ENCODE measurements at regions not wholly inside any gene's neighbourhood (a gene's known extent, or its start where the extent isn't known, plus 50 kb on each side); places are given as distances from the start of the nearest gene placed in this dataset.

- TF ChIP-seq KLF1 (tag by site-specific recombination; IDR thresholded peaks at IDR 0.05) (no peak), ZSCAN5A (tag by site-specific recombination; IDR thresholded peaks at IDR 0.05) (no peak), ZNF140 (tag by site-specific recombination; IDR thresholded peaks at IDR 0.05) (no peak), ZNF777 (tag by site-specific recombination; IDR thresholded peaks at IDR 0.05; ENCODE audit: borderline replicate concordance) (no peak), ZNF544 (tag by site-specific recombination; IDR thresholded peaks at IDR 0.05) (no peak), ZNF423 (tag by site-specific recombination; IDR thresholded peaks at IDR 0.05) (no peak), PRDM10 (tag by site-specific recombination; IDR thresholded peaks at IDR 0.05) (no peak), ZNF785 (tag by site-specific recombination; IDR thresholded peaks at IDR 0.05) (no peak), ZNF560 (tag by site-specific recombination; IDR thresholded peaks at IDR 0.05; ENCODE audit: borderline replicate concordance) (no peak), ZNF664 (tag by site-specific recombination; IDR thresholded peaks at IDR 0.05) (no peak), SCRT1 (tag by site-specific recombination; IDR thresholded peaks at IDR 0.05; ENCODE audit: borderline replicate concordance) (no peak), ZNF549 (tag by site-specific recombination; IDR thresholded peaks at IDR 0.05) (no peak), ZNF580 (tag by site-specific recombination; IDR thresholded peaks at IDR 0.05) (no peak), ZNF184 (tag by site-specific recombination; IDR thresholded peaks at IDR 0.05) (no peak), YY1 (tag by site-specific recombination; IDR thresholded peaks at IDR 0.05) (no peak), ZNF670 (tag by site-specific recombination; IDR thresholded peaks at IDR 0.05; ENCODE audit: low read depth) (no peak), ZNF704 (tag by site-specific recombination; IDR thresholded peaks at IDR 0.05) (no peak), SCRT2 (tag by site-specific recombination; IDR thresholded peaks at IDR 0.05) (no peak), GLIS1 (tag by site-specific recombination; IDR thresholded peaks at IDR 0.05) (no peak)
- Histone ChIP-seq H3K36me3 (ENCODE audit: control insufficient read depth in 2 of 2, insufficient read depth in 1 of 2, low read length in 2 of 2) (no peaks in the 10 kb centered on the region), H3K27ac (ENCODE audit: extremely low read depth, low read depth, low read length) (no peak overlapping the region), H3K4me3 (ENCODE audit: low read depth, low read length) (no peak overlapping the region), H3K9me3 (ENCODE audit: control insufficient read depth, insufficient read depth, low read depth, low read length) (no peaks in the 10 kb centered on the region), H3K4me1 (ENCODE audit: control insufficient read depth, insufficient read depth, low read length) (no peaks in the 10 kb centered on the region)
- CTCF ChIA-PET = no interaction called here
- POLR2A ChIA-PET = interaction anchor here (0.6 kb wide), 1 partner anchor 157 kb away, joined by 4 read pairs; no protein-coding TSS in a partner anchor
Observed at GRCh38 chr3:153601374-153601853, 439.4 kb downstream of the RAP2B start.

- Histone ChIP-seq H3K4me1 (ENCODE audit: control insufficient read depth, insufficient read depth, low read length) (no peaks in the 10 kb centered on the region), H3K9me3 (ENCODE audit: control insufficient read depth, insufficient read depth, low read depth, low read length) (no peaks in the 10 kb centered on the region), H3K27ac (ENCODE audit: extremely low read depth, low read depth, low read length) (no peak overlapping the region), H3K4me3 (ENCODE audit: low read depth, low read length) (no peak overlapping the region), H3K36me3 (ENCODE audit: control insufficient read depth in 2 of 2, insufficient read depth in 1 of 2, low read length in 2 of 2) (no peaks in the 10 kb centered on the region)
- ChIA-PET POLR2A (no interaction called here), CTCF (no interaction called here)
- TF ChIP-seq ZNF830 (tag by site-specific recombination; IDR thresholded peaks at IDR 0.05; ENCODE audit: low read depth) (no peak), ZXDB (tag by site-specific recombination; IDR thresholded peaks at IDR 0.05) (no peak), ZNF473 (tag by site-specific recombination; IDR thresholded peaks at IDR 0.05) (no peak), ZNF211 (tag by site-specific recombination; IDR thresholded peaks at IDR 0.05; ENCODE audit: low read depth) (no peak), PRDM10 (tag by site-specific recombination; IDR thresholded peaks at IDR 0.05) (no peak), ZNF692 (tag by site-specific recombination; IDR thresholded peaks at IDR 0.05) (no peak), BCL11A (tag by site-specific recombination; IDR thresholded peaks at IDR 0.05; ENCODE audit: low read depth) (no peak)
Observed at GRCh38 chr3:153602801-153603200, 440.8 kb downstream of the RAP2B start.

Data from HEK293 (cell line).